Activated T-cell treated with anti-CD3 and anti-CD28 coated beads, Interleukin-2, amount 50 U/mL, for 24 hours (primary cell): ENCODE measurements at regions not wholly inside any gene's neighbourhood (a gene's known extent, or its start where the extent isn't known, plus 50 kb on each side); places are given as distances from the start of the nearest gene placed in this dataset.
"Not testable (repeated sequence)": the region's sequence is repeated elsewhere in the genome, so short reads cannot be mapped to it uniquely, and the experiment has no call there.

Experiments
- DNase-seq: peaks from one replicate; pipeline ENCODE4 v3.0.0-alpha.2; 2020
- H3K27ac Mint-ChIP-seq: 2 replicates; pipeline ENCODE4 v1.8.0; 2020; ENCODE audit warnings: mild to moderate bottlenecking, mixed read lengths
- H3K27me3 Mint-ChIP-seq: 2 replicates; pipeline ENCODE4 v1.8.0; 2020; ENCODE audit warnings: mixed read lengths
- H3K36me3 Mint-ChIP-seq: 2 replicates; pipeline ENCODE4 v1.8.0; 2020; ENCODE audit warnings: low read depth, mixed read lengths
- H3K4me1 Mint-ChIP-seq: 2 replicates; pipeline ENCODE4 v1.8.0; 2020; ENCODE audit warnings: low read depth, mixed read lengths
- H3K4me3 Mint-ChIP-seq: 2 replicates; pipeline ENCODE4 v1.8.0; 2020; ENCODE audit warnings: mild to moderate bottlenecking, moderate library complexity, mixed read lengths
- H3K9me3 Mint-ChIP-seq: 2 replicates; pipeline ENCODE4 v1.8.0; 2020; ENCODE audit warnings: mixed read lengths

- no peak for DNase-seq
- H3K9me3 Mint-ChIP-seq = peaks cover 7% of the 10 kb centered on the region
- H3K36me3 Mint-ChIP-seq = no peaks in the 10 kb centered on the region
- H3K27ac Mint-ChIP-seq = no peak overlapping the region
- H3K27me3 Mint-ChIP-seq = no peaks in the 10 kb centered on the region
- H3K4me3 Mint-ChIP-seq = no peak overlapping the region
- no peaks in the 10 kb centered on the region for H3K4me1 Mint-ChIP-seq
These were observed 970.6 kb downstream of the NCAM2 start for GRCh38 chr21:21968810-21969209.

- Mint-ChIP-seq H3K27me3 (no peaks in the 10 kb centered on the region), H3K4me3 (no peak overlapping the region), H3K4me1 (no peaks in the 10 kb centered on the region), H3K27ac (no peak overlapping the region), H3K9me3 (peaks cover 6% of the 10 kb centered on the region), H3K36me3 (no peaks in the 10 kb centered on the region)
- DNase-seq = no peak
These were observed 971.0 kb downstream of the NCAM2 start for GRCh38 chr21:21969211-21969610.

GRCh38 chr21:21971384-21971783 is 973.2 kb downstream of the NCAM2 start:
- Mint-ChIP-seq H3K9me3 (no peaks in the 10 kb centered on the region), H3K36me3 (no peaks in the 10 kb centered on the region), H3K27ac (no peak overlapping the region), H3K27me3 (no peaks in the 10 kb centered on the region), H3K4me1 (no peaks in the 10 kb centered on the region), H3K4me3 (no peak overlapping the region)
- no peak for DNase-seq

DNA sequence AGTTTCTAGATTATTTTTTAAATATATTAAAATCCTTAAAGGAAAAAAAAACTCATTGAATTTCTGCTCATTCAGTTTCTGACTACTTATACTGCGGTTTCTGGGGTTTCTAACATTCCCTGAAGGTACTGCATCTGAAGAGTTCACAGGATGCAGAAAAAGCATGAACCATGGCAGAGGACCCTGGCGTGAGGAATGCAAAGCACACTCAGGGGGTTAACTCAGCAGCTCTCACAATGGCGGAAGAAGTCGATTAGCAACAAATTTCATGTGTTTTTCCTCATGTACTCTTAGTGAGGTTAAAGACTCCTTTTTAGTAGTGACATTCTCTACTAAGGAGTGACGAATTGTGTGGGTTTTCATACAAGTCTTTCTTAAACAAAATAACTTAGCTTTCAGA is 975.6 kb downstream of the NCAM2 start:
- H3K36me3 Mint-ChIP-seq = no peaks in the 10 kb centered on the region
- DNase-seq = no peak
- H3K9me3 Mint-ChIP-seq = peaks cover 2% of the 10 kb centered on the region
- no peak overlapping the region for H3K4me3 Mint-ChIP-seq
- no peak overlapping the region for H3K27ac Mint-ChIP-seq
- no peaks in the 10 kb centered on the region for H3K27me3 Mint-ChIP-seq
- H3K4me1 Mint-ChIP-seq = no peaks in the 10 kb centered on the region

DNA sequence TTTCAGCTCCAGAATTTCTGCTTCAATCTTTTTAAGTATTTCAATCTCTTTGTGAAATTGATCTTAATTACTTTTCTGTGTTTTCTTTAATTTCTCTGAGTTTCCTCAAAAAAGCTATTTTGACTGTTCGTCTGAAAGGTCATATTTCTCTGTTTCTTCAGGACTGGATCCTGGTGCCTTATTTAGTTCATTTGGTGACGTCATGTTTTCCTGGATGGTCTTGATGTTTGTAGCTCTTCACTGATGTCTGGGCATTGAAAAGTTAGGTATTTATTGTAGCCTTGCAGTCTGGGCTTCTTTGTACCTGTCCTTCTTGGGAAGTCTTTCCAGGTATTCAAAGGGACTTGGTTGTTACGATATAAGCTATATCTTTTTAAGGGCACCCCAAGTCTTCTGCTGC is 998.7 kb downstream of the NCAM2 start:
- H3K4me3 Mint-ChIP-seq = no peak overlapping the region
- no peak overlapping the region for H3K27ac Mint-ChIP-seq
- no peaks in the 10 kb centered on the region for H3K36me3 Mint-ChIP-seq
- H3K9me3 Mint-ChIP-seq = peaks cover 6% of the 10 kb centered on the region
- peaks cover 7% of the 10 kb centered on the region for H3K4me1 Mint-ChIP-seq
- H3K27me3 Mint-ChIP-seq = no peaks in the 10 kb centered on the region
- DNase-seq = no peak

DNA sequence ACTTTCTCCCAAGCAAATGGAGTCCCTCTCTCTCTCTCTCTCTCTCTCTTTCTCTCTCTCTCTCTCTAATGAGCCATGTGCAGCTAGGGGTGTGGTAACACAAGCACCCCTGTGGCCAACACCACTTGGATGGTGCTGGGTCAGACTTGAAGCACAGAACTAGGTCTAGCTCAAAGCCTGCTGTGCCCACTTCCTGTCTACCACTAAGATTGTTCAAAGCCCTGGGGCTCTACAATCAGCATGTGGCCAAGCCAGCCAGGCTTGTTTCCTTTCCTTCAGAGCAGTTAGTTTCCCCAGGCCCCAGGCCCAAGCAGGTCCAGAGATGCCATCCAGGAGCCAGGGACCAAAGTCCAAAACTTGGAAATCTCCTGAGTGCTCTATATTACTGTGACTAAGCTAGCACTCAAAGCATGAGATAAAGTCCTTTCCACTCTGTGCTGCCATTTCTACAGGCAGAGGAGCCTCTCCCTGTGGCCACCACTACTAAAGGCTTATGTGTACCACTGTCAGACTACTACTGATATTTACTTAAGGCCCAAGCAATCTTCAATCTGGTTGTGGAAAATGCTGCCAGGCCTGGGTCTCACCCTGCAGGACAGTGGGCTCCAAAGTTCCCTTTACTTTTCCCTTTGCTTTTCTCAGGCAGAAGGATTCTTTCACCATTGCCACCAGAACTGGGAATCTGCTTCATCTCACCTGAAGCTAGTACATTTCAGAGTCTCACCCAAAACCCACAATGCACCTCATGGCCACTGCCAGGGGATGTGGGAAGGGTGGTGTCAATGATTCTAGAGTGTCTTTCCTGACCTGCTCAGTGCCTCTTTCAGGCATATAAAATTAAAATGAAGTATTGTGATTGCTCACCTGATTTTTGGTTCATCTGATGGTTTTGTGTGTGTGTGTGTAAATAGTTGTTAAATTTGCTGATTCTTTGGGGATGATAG is 999.5 kb downstream of the NCAM2 start:
- Mint-ChIP-seq H3K4me1 (peaks cover 7% of the 10 kb centered on the region), H3K9me3 (peaks cover 6% of the 10 kb centered on the region), H3K4me3 (no peak overlapping the region), H3K27ac (no peak overlapping the region), H3K27me3 (no peaks in the 10 kb centered on the region), H3K36me3 (no peaks in the 10 kb centered on the region)
- no peak for DNase-seq

DNA sequence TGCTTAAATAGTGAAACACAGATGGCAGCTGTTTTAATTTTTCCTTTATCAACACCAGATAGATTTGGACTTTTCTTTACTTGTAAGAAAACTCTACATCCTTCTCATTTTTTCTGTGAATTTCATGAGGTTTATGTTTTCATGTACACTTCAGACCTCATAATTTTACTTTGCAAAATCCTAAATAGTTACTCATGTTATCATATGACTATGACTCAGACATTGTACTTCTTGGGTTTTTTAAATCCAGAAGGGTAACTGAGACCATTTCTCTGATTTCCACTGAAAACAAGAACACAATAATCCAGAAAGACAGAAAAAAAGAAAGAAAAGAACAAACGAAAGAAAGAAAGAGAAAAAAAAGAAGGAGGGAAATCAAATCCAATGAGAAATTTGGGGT is 1021.6 kb downstream of the NCAM2 start:
- DNase-seq = no peak
- Mint-ChIP-seq H3K36me3 (no peaks in the 10 kb centered on the region), H3K9me3 (no peaks in the 10 kb centered on the region), H3K4me1 (no peaks in the 10 kb centered on the region), H3K27me3 (no peaks in the 10 kb centered on the region), H3K4me3 (no peak overlapping the region), H3K27ac (no peak overlapping the region)

- no peak overlapping the region for H3K4me3 Mint-ChIP-seq
- DNase-seq = no peak
These were observed 1022.0 kb downstream of the NCAM2 start for GRCh38 chr21:22020221-22020620.

GRCh38 chr21:22023896-22024295 is 1025.7 kb downstream of the NCAM2 start:
- H3K9me3 Mint-ChIP-seq, H3K4me1 Mint-ChIP-seq, H3K27me3 Mint-ChIP-seq, H3K27ac Mint-ChIP-seq, DNase-seq, H3K4me3 Mint-ChIP-seq, H3K36me3 Mint-ChIP-seq: not testable (repeated sequence)

More at GRCh38 chr21:22020221-22020620, 1022.0 kb downstream of the NCAM2 start:
- Mint-ChIP-seq H3K27me3 (no peaks in the 10 kb centered on the region), H3K36me3 (no peaks in the 10 kb centered on the region), H3K9me3 (no peaks in the 10 kb centered on the region), H3K27ac (no peak overlapping the region), H3K4me1 (no peaks in the 10 kb centered on the region)

DNA sequence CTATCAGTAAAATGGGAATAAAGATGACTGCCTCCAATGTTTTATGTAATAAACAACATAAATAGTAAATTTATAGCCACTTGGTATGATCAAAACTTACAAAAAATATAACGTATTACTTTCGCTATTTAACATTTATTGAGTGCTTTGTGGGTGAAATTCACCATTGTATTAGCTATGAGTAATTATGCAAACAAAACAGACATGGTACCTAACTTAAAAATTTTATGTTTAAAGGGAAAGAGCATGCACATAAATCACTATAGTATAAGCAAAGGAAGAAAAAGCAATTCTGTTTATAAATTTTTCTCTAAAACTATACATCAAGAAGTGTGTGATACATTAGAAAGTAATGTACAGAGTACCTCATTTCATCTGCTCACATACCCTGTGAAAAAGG is 1046.2 kb downstream of the NCAM2 start:
- no peaks in the 10 kb centered on the region for H3K9me3 Mint-ChIP-seq
- no peak overlapping the region for H3K4me3 Mint-ChIP-seq
- no peak overlapping the region for H3K27ac Mint-ChIP-seq
- H3K4me1 Mint-ChIP-seq = no peaks in the 10 kb centered on the region
- H3K36me3 Mint-ChIP-seq = no peaks in the 10 kb centered on the region
- DNase-seq = no peak
- H3K27me3 Mint-ChIP-seq = no peaks in the 10 kb centered on the region

GRCh38 chr21:22046576-22046975 is 1048.4 kb downstream of the NCAM2 start:
- no peak for DNase-seq
- H3K4me3 Mint-ChIP-seq = no peak overlapping the region
- H3K27ac Mint-ChIP-seq = no peak overlapping the region
- H3K4me1 Mint-ChIP-seq = no peaks in the 10 kb centered on the region
- H3K27me3 Mint-ChIP-seq = no peaks in the 10 kb centered on the region
- no peaks in the 10 kb centered on the region for H3K9me3 Mint-ChIP-seq
- no peaks in the 10 kb centered on the region for H3K36me3 Mint-ChIP-seq

DNA sequence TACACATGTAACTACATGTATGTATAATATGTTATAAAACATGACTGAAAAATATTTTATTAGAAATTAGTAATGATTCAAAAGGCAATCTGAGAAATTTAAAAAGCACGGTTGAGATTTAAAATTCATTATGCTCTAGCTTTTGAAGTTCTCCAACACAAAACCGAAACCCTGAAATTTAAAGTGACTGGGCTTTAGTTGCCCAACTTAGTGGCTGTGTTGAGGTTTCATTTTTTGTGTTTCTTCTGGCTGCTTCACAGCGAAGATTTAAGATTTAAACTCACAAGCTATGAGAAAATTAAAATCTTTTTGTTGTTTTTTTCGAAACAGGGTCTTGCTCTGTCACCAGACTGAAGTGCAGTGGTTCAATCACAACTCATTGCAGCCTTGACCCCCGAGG is 1058.7 kb downstream of the NCAM2 start:
- Mint-ChIP-seq H3K36me3 (no peaks in the 10 kb centered on the region), H3K27me3 (no peaks in the 10 kb centered on the region), H3K4me3 (no peak overlapping the region), H3K27ac (no peak overlapping the region), H3K9me3 (peaks cover 6% of the 10 kb centered on the region), H3K4me1 (no peaks in the 10 kb centered on the region)
- DNase-seq = no peak

- Mint-ChIP-seq H3K27ac (no peak overlapping the region), H3K9me3 (peaks cover 6% of the 10 kb centered on the region), H3K27me3 (no peaks in the 10 kb centered on the region), H3K36me3 (no peaks in the 10 kb centered on the region), H3K4me1 (no peaks in the 10 kb centered on the region), H3K4me3 (no peak overlapping the region)
- DNase-seq = no peak
These were observed 1064.4 kb downstream of the NCAM2 start for GRCh38 chr21:22062472-22063139.

GRCh38 chr21:22063140-22063539 is 1064.9 kb downstream of the NCAM2 start:
- no peaks in the 10 kb centered on the region for H3K4me1 Mint-ChIP-seq
- no peak for DNase-seq
- H3K9me3 Mint-ChIP-seq = peaks cover 6% of the 10 kb centered on the region
- no peaks in the 10 kb centered on the region for H3K36me3 Mint-ChIP-seq
- no peak overlapping the region for H3K27ac Mint-ChIP-seq
- no peaks in the 10 kb centered on the region for H3K27me3 Mint-ChIP-seq
- H3K4me3 Mint-ChIP-seq = no peak overlapping the region

GRCh38 chr21:22076471-22076870 is 1078.3 kb downstream of the NCAM2 start:
- no peaks in the 10 kb centered on the region for H3K27me3 Mint-ChIP-seq
- DNase-seq = no peak

More at GRCh38 chr21:22076471-22076870, 1078.3 kb downstream of the NCAM2 start:
- Mint-ChIP-seq H3K4me1 (no peaks in the 10 kb centered on the region), H3K4me3 (no peak overlapping the region), H3K9me3 (peaks cover 6% of the 10 kb centered on the region), H3K36me3 (no peaks in the 10 kb centered on the region), H3K27ac (no peak overlapping the region)
